Omental fat pad (tissue), 3 donors: ENCODE measurements at regions not wholly inside any gene's neighbourhood (a gene's known extent, or its start where the extent isn't known, plus 50 kb on each side); places are given as distances from the start of the nearest gene placed in this dataset.

Experiments
- ATAC-seq: fragments of 150-250 bp; one replicate; pipeline ENCODE4 v1.9.1; 2016; ENCODE audit warnings: mild to moderate bottlenecking, moderate library complexity; ENCODE audit not compliant: low FRiP score
- DNase-seq: peaks from one replicate; pipeline ENCODE4 v3.0.0-alpha.2; 2019; ENCODE audit warnings: low spot score
- TF ChIP-seq, protein P1 (sequence below), 3 donors: fragments of 450-650 bp; IDR thresholded peaks; one replicate each; pipeline ENCODE4 v1.5.1; 2016 to 2017; ENCODE audit warnings: antibody characterized with exemption in 3 of 3, mild to moderate bottlenecking in 3 of 3, moderate library complexity in 2 of 3

GRCh38 chr21:27062443-27062842 lies 95.6 kb upstream of the ADAMTS5 start:
- no peak for ATAC-seq

DNA sequence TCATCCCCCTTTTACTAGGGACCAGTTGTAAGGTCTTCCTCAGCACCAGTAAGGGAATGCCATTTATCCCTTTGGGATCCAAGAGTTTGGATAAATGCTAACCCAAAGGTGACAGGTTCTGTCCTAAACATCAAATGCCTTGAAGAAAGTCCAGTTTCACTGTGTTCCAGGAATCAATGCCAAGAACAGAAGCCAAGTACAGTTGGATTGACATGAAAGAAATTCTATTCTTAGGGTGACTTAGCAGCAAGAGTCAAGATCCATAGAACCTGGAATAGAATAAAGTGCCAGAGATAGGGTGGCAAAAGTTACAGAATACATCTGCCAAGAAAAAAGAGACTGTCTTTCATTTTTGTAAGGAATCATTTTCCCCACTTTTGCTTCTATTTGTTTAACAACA lies 94.9 kb upstream of the ADAMTS5 start:
- TF ChIP-seq, protein P1, sequence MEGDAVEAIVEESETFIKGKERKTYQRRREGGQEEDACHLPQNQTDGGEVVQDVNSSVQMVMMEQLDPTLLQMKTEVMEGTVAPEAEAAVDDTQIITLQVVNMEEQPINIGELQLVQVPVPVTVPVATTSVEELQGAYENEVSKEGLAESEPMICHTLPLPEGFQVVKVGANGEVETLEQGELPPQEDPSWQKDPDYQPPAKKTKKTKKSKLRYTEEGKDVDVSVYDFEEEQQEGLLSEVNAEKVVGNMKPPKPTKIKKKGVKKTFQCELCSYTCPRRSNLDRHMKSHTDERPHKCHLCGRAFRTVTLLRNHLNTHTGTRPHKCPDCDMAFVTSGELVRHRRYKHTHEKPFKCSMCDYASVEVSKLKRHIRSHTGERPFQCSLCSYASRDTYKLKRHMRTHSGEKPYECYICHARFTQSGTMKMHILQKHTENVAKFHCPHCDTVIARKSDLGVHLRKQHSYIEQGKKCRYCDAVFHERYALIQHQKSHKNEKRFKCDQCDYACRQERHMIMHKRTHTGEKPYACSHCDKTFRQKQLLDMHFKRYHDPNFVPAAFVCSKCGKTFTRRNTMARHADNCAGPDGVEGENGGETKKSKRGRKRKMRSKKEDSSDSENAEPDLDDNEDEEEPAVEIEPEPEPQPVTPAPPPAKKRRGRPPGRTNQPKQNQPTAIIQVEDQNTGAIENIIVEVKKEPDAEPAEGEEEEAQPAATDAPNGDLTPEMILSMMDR (IDR thresholded peaks at IDR 0.05) = no peak
- DNase-seq = no peak
- no peak for ATAC-seq

More at GRCh38 chr21:27062443-27062842, 95.6 kb upstream of the ADAMTS5 start:
- TF ChIP-seq, protein P1 (IDR thresholded peaks at IDR 0.05) = no peak
- DNase-seq = no peak

DNA sequence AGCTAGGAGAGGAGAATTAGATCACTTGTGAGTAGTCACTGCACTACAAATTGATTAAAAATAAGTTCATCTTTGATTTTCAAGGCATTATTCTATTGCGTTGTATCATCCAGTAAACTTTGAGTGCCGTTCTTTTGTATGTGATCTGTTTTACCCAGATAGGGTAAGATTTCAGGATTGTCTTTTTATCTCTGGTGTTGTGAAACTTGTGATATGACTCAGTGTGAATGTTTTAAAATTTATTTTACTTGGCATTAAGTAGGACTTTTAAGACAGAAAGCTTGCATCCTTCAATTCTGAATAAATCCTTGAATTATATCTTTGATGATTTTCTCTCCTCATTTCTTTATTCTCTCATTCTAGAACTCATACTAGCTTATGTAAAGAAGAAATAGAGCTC lies 93.3 kb upstream of the ADAMTS5 start:
- DNase-seq (no peak), ATAC-seq (no peak)
- TF ChIP-seq, protein P1 (IDR thresholded peaks at IDR 0.05) = no peak

- TF ChIP-seq, protein P1 (IDR thresholded peaks at IDR 0.05) = no peak
- ATAC-seq (no peak), DNase-seq (no peak)
Measured at GRCh38 chr21:27058673-27059605, 92.1 kb upstream of the ADAMTS5 start.

DNA sequence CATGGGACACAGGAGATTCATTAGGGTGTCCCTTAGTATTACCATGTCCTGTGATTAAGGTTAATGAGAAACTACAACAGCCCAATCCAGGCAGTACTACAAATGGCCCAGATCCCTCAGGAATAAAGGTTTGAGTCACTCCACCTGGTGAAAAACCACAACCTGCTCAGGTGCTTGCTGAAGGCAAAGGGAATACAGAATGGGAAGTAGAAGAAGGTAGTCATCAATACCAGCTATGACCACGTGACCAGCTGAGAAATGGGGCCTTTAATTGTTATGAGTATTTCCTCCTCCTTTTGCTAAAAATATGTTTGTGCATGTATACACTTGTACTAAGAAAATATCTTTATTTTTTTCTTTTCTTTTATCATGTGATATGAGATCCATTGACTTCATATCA lies 91.1 kb upstream of the ADAMTS5 start:
- DNase-seq (no peak), ATAC-seq (no peak)
- TF ChIP-seq, protein P1 (IDR thresholded peaks at IDR 0.05) = no peak

DNA sequence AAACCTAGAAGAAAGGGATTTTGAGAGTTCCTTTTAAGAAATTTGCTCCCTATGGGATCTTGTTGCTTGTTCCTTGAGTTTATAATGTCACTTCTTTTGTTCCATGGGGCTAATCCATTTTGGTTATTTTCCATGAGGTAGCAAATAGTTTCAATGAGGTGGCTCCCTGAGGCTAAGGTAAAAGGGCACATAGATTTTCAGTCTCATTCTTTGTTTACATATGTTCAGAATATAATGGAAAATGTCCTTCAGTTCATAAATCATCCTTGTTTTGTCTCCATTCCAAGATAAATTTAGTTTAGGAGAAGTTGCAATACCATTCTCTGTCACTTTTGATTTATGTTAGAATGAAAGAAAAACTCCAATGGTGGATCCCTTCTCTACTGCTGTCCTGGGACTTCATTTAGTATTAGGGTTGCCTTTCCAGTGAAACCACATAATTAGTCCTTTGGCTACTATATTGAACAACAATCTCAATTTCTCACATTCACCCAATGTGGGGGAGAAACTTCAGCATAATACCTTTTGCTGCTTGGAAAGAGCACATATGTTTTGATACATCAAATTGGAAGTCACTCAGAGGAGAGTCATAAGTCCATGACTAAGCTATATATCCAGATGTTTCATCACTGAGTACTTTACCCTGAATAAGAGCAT lies 80.9 kb upstream of the ADAMTS5 start:
- ATAC-seq (no peak), DNase-seq (no peak)
- TF ChIP-seq, protein P1 (IDR thresholded peaks at IDR 0.05) = no peak
